Muscle of arm (tissue), 1 donor: ENCODE measurements at regions not wholly inside any gene's neighbourhood (a gene's known extent, or its start where the extent isn't known, plus 50 kb on each side); places are given as distances from the start of the nearest gene placed in this dataset.
"Not testable (repeated sequence)": the region's sequence is repeated elsewhere in the genome, so short reads cannot be mapped to it uniquely, and the experiment has no call there.

Experiments used
- DNase-seq: peaks from one replicate; pipeline ENCODE4 v3.0.0-alpha.2; 2013

DNA sequence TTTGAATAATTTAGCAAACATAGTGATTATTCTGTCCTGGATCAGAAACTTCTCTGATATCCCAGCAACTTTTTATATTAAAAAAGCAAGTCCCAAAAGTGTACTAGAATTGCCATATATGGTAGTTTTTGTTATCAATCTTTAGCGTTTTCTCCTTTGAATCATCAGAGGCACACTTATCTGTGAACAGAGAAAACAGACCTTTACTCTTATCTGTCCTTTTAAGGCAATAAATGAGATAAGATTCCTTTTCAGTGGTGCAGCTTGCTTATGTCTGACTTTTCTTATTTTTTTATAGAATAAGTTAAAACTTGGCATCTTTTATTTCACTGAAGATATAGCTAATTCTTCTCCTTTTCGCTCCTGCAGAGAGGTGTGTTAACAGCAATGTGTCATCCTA lies 458.1 kb upstream of the PCDH10 start:
- no peak for DNase-seq

- no peak for DNase-seq
Measured at GRCh38 chr4:132691668-132692067, 457.4 kb upstream of the PCDH10 start.

- no peak for DNase-seq
Measured at GRCh38 chr4:132694775-132695174, 454.3 kb upstream of the PCDH10 start.

GRCh38 chr4:132697505-132697904 lies 451.6 kb upstream of the PCDH10 start:
- not testable (repeated sequence) for DNase-seq

- no peak for DNase-seq
Measured at GRCh38 chr4:132707955-132708354, 441.1 kb upstream of the PCDH10 start.

DNA sequence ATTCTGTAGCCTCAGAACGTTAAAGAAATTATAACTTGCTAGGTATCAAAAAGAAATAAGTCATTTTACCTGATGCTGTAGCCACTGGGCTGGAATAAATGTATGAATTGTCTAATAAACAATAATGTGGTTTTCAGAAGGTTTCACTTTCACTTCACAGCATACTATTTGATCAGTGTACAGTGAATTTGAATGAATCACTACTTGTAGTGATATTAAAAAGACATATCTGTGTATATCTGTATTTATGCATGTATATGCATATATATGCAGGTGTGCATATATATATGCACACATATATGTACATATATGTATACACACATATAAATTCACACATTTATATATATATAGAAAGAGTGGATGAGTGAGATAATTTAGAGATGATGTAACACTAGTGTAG lies 440.0 kb upstream of the PCDH10 start:
- no peak for DNase-seq

GRCh38 chr4:132710971-132711370 lies 438.1 kb upstream of the PCDH10 start:
- no peak for DNase-seq

GRCh38 chr4:132737344-132737743 lies 411.8 kb upstream of the PCDH10 start:
- no peak for DNase-seq

GRCh38 chr4:132759199-132759780 lies 389.8 kb upstream of the PCDH10 start:
- DNase-seq = no peak

DNA sequence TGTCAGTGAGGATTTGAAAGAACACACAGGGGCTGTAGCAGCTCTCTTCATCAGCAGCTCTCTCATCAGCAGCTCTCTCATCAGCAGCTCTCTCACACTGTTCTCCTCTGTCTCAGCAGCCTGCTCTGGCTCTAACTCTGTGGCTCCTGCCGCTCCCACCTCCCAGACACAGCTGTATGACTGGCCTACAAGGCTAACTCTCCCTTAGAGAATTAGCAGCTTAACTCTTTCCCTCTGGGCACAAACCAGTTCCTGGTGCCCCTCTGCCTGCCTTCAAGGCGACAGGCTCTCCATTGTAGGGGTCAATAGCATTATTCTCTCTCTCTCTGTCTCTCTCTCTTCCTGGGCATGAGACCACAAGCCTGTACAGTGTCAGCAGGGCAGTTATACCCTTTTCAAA lies 385.6 kb upstream of the PCDH10 start:
- no peak for DNase-seq

GRCh38 chr4:132767901-132768300 lies 381.2 kb upstream of the PCDH10 start:
- DNase-seq = no peak

- no peak for DNase-seq
Measured at GRCh38 chr4:132770776-132771175, 378.3 kb upstream of the PCDH10 start.

- no peak for DNase-seq
Measured at GRCh38 chr4:132792310-132792709, 356.8 kb upstream of the PCDH10 start.

GRCh38 chr4:132797856-132798255 lies 351.2 kb upstream of the PCDH10 start:
- DNase-seq = no peak

- DNase-seq = no peak
Measured at GRCh38 chr4:132809298-132810032, 339.6 kb upstream of the PCDH10 start.

DNA sequence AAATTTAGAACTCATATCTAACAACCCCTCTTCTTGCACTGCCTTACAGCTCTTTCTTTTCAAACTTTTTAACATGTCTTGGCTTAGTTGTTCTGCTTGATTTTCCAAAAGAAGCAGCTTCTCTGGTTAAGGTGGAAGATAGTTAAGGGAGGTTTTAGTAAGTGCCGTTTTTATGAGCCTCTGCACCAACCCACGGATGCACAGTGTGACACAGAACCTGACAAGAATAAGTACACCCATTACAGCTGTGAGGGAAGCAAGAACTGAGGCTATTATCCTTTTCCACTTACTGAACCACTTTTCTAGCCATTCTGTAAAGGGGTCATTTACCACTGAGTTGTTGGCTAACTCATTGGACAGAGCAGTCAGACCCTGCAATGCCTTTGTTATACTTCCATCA lies 336.0 kb upstream of the PCDH10 start:
- not testable (repeated sequence) for DNase-seq

DNA sequence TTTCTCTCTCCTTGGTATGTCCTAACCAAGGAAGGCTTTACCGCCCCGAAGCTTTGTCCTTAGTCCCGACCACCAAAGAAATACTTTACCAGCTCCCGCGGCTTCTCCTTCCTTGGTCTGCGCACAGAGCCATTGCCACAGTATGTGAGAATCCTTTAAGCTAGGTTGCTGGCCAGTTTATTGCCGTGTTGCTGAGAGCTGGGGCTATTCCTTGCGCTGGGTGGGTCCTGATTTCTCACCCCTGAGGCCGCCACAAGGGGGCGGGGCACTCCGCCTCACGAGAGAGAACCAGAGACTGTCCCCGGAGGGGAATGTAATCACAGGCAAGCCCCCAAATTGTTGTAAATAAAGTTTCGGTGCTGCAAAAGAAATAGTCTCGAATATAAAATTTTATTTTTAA lies 331.0 kb upstream of the PCDH10 start:
- no peak for DNase-seq

DNA sequence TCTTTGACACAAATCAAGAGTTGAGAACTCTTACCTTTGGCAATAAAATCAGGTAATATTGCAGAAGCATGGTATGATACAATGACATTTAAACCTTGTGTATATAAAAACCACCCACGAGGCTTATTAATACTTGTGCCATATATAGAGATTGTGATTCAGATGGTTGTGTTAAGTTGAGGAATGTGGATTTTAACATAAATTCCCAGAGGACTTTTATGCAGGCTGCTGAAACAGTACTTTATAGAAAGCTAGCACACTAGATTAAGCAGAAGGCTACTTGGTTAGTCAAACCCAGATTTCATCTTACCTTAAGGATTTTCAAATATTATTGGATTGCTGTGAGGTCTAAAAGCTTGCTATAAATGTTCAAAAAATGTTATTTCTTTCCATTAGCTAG lies 325.7 kb upstream of the PCDH10 start:
- DNase-seq = no peak

GRCh38 chr4:132824761-132825160 lies 324.3 kb upstream of the PCDH10 start:
- DNase-seq = no peak

GRCh38 chr4:132827522-132827921 lies 321.6 kb upstream of the PCDH10 start:
- DNase-seq = no peak

DNA sequence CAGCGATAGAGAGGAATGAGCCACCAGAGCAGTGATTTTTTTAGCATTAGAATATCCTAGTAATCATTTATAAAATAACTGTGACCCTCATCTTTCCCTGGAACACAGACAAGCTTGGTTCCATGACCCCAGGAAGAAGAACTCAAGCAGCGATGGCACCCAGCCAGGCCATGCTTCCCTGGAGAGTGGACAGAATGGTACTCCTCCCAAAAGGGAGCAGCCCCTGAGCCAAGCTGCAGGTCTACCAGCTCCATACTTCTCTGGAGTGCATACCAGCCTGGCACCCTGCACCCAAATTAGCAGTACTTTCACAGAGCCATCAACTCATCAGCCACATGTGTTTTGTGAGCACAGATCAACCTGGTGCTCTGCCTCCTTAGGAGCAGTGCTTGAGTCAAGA lies 310.9 kb upstream of the PCDH10 start:
- no peak for DNase-seq

GRCh38 chr4:132839070-132839469 lies 310.0 kb upstream of the PCDH10 start:
- no peak for DNase-seq

DNA sequence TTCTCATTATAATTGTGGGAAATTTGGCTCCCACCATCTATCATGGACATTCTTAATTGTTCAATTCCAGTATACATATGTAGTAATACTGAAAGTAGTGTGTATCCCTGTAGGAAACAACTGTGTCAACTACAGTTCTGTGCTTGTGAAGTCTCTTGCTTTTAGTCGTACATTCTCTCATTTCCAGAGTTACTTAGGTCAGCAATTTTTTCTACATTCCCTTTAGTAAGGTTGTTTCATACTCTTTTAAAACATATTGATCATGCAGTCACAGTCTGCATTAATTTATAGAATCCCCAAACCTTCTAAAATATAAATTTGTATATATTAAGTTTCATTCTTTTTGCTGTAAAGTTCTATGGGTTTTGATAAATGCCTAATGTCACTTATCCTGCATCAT lies 289.2 kb upstream of the PCDH10 start:
- no peak for DNase-seq

GRCh38 chr4:132860976-132861375 lies 288.1 kb upstream of the PCDH10 start:
- no peak for DNase-seq
